Fibroblast of lung (primary cell): ENCODE measurements at regions not wholly inside any gene's neighbourhood (a gene's known extent, or its start where the extent isn't known, plus 50 kb on each side); places are given as distances from the start of the nearest gene placed in this dataset.

ENCODE experiments used
- DNase-seq, 2 donors: peaks; one replicate each; pipeline versions ENCODE4 v3.0.0 to v3.0.0-alpha.2; 2010; ENCODE audit warnings: low read depth in 2 of 2
- H2AFZ ChIP-seq: 2 replicates; pipeline ENCODE4 v1.5.1; 2012; ENCODE audit warnings: low read length, control low read depth, inconsistent platforms
- H3K27ac ChIP-seq: 2 replicates; pipeline ENCODE4 v1.5.1; 2011; ENCODE audit warnings: low read length, control low read depth; ENCODE audit not compliant: insufficient read depth
- H3K27me3 ChIP-seq: 2 replicates; pipeline ENCODE4 v1.5.1; 2011; ENCODE audit warnings: mild to moderate bottlenecking, low read length; ENCODE audit not compliant: control insufficient read depth, insufficient read depth
- H3K36me3 ChIP-seq: 2 replicates; pipeline ENCODE4 v1.5.1; 2011; ENCODE audit warnings: low read length; ENCODE audit not compliant: control insufficient read depth, insufficient read depth
- H3K4me1 ChIP-seq: 2 replicates; pipeline ENCODE4 v1.5.1; 2011; ENCODE audit warnings: low read length; ENCODE audit not compliant: control insufficient read depth, insufficient read depth; ENCODE audit errors: extremely low read depth
- H3K4me2 ChIP-seq: 2 replicates; pipeline ENCODE4 v1.5.1; 2011; ENCODE audit warnings: low read length, control low read depth; ENCODE audit not compliant: insufficient read depth; ENCODE audit errors: extremely low read depth
- H3K4me3 ChIP-seq, 4 experiments: fragments of 200-600 bp in 1 of 4; sonication (generic) in 1 of 4; replicated peaks in 1 of 4; 2 replicates each; pipeline ENCODE4 v1.5.1; 2011 to 2016; ENCODE audit warnings: low read length in 4 of 4, low read depth in 3 of 4, mild to moderate bottlenecking in 3 of 4, control low read depth in 2 of 4, inconsistent platforms in 1 of 4, mixed read lengths in 1 of 4; ENCODE audit not compliant: insufficient read depth in 1 of 4; ENCODE audit errors: control extremely low read depth in 1 of 4
- H3K79me2 ChIP-seq: 2 replicates; pipeline ENCODE4 v1.5.1; 2012; ENCODE audit warnings: mild to moderate bottlenecking, low read length, inconsistent platforms; ENCODE audit not compliant: control insufficient read depth, insufficient read depth
- H3K9ac ChIP-seq: 2 replicates; pipeline ENCODE4 v1.5.1; 2011; ENCODE audit warnings: mild to moderate bottlenecking, low read length, control low read depth; ENCODE audit not compliant: insufficient read depth
- H3K9me3 ChIP-seq: 2 replicates; pipeline ENCODE4 v1.5.1; 2012; ENCODE audit warnings: low read depth, low read length; ENCODE audit not compliant: control insufficient read depth, insufficient read depth
- H4K20me1 ChIP-seq: 2 replicates; pipeline ENCODE4 v1.5.1; 2011; ENCODE audit warnings: low read length; ENCODE audit not compliant: control insufficient read depth, insufficient read depth; ENCODE audit errors: extremely low read depth
- EZH2 ChIP-seq: IDR thresholded peaks from 2 replicates; pipeline ENCODE4 v1.5.1; 2012; ENCODE audit warnings: low read length, control low read depth, mild to moderate bottlenecking; ENCODE audit errors: missing control alignments
- TF ChIP-seq, protein P1 (sequence below), 2 donors: IDR thresholded peaks in 1 of 2; conservative IDR thresholded peaks in 1 of 2; 1 replicate in 1 of 2; 2 replicates in 1 of 2; pipeline ENCODE4 v1.5.1; 2011 to 2012; ENCODE audit warnings: low read length in 2 of 2, control low read depth in 1 of 2, inconsistent platforms in 1 of 2, low read depth in 1 of 2, mild to moderate bottlenecking in 1 of 2

DNA sequence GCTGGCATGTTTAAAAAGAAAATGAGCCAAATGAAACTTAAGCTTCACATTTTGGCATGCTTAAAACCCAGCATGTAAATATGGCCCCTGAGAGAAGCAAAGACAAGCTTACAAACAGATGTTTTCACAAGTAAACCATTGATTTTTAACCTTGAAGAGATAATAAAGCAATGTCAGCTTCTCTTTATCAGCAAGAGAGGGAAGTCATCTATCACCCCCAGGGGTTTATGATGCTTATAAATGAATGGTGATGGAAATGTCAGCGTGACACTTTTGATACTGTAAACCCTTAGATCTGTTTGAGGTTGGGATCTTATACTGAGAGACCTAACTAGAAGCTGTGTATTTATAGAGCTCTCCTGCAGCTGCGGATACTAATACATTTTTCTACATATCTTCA, 471.3 kb downstream of the PLA2G4A start:
- no peak overlapping the region for H3K27ac ChIP-seq

DNA sequence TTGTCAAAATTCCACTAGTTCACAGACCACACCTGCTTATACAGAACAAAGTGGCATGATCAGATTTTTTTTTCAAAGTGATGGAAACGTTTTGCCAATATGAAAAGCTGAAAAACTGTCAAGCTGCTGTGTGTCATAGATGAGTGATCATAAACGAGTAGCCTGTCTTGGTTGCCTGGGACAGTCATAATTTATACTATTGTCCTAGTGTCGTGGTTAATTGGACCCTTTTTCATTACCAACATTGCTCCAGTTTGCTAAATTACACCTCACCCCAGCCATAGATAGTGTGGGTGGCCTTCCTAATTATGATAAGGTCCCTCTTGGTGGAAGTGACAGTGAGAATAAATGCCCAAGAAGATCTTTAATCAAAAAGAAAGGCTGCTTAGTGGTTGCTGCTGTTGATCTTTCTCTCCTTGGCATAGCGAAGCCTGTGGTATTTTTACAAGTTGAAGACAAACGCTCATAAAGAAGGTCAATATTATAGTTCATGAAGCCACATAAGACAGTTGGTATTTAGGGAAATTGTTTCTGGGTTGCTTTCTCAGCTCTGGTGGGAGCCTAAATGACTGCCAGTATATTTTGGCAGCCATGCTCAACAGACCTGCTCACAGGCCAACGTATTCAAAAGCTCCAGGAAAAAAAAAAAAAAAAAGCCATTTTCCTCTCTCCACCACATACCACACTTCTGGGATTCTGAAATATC, 478.1 kb downstream of the PLA2G4A start:
- Histone ChIP-seq H3K9ac (no peak overlapping the region), H3K9me3 (no peaks in the 10 kb centered on the region), H3K27me3 (no peaks in the 10 kb centered on the region), H3K27ac (no peak overlapping the region), H3K4me2 (no peak overlapping the region), H3K79me2 (no peaks in the 10 kb centered on the region), H2AFZ (no peak overlapping the region), H4K20me1 (no peaks in the 10 kb centered on the region), H3K4me1 (no peaks in the 10 kb centered on the region), H3K4me3 (no peak overlapping the region), H3K36me3 (no peaks in the 10 kb centered on the region)
- DNase-seq, result peak in 1 of 2 donors; percentile 27
- TF ChIP-seq EZH2, result no peak
- TF ChIP-seq, protein P1, sequence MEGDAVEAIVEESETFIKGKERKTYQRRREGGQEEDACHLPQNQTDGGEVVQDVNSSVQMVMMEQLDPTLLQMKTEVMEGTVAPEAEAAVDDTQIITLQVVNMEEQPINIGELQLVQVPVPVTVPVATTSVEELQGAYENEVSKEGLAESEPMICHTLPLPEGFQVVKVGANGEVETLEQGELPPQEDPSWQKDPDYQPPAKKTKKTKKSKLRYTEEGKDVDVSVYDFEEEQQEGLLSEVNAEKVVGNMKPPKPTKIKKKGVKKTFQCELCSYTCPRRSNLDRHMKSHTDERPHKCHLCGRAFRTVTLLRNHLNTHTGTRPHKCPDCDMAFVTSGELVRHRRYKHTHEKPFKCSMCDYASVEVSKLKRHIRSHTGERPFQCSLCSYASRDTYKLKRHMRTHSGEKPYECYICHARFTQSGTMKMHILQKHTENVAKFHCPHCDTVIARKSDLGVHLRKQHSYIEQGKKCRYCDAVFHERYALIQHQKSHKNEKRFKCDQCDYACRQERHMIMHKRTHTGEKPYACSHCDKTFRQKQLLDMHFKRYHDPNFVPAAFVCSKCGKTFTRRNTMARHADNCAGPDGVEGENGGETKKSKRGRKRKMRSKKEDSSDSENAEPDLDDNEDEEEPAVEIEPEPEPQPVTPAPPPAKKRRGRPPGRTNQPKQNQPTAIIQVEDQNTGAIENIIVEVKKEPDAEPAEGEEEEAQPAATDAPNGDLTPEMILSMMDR (conservative IDR thresholded peaks at IDR 0.05 in 1 of 2, IDR thresholded peaks at IDR 0.05 in 1 of 2; ENCODE audit: low read depth in 1 of 2, low read length in 2 of 2), result no peak

More for the DNA sequence above, 471.3 kb downstream of the PLA2G4A start:
- Histone ChIP-seq H3K27me3 (no peaks in the 10 kb centered on the region), H3K79me2 (no peaks in the 10 kb centered on the region), H2AFZ (no peak overlapping the region), H3K4me1 (no peaks in the 10 kb centered on the region), H3K9me3 (no peaks in the 10 kb centered on the region), H3K4me3 (no peak overlapping the region), H3K9ac (no peak overlapping the region), H4K20me1 (no peaks in the 10 kb centered on the region), H3K4me2 (no peak overlapping the region), H3K36me3 (no peaks in the 10 kb centered on the region)
- TF ChIP-seq EZH2, result no peak
- TF ChIP-seq, protein P1 (conservative IDR thresholded peaks at IDR 0.05 in 1 of 2, IDR thresholded peaks at IDR 0.05 in 1 of 2; ENCODE audit: low read depth in 1 of 2, low read length in 2 of 2), result no peak
- DNase-seq, result no peak

DNA sequence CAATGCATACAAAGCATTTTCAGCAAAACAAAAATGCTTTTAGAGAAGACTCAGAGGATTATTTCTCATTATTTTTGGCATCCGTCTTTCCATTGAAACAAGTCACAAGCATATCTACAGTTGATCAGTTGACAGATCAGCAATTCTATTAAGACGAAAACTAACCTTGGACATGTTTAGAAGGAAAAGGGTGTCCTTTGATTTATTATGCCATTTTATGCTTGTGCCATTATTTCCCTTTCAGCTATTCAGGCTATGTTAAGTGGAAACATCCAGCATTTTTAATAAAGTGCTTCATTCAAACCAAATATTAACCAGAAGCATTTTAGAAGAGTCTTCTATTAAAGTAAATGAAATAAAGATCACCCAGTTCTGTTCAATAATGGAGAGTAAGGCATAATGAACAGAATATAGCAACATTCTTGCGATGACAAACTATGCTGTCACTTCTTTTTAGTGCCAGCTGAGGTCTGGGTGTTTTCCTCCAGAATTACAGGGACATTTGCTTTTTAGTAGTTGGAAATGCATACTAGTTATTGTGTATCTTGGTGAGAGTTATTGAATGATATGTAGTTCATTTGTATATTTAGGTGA, 481.4 kb downstream of the PLA2G4A start:
- no peaks in the 10 kb centered on the region for H4K20me1 ChIP-seq
- H3K4me3 ChIP-seq, result no peak overlapping the region
- no peak overlapping the region for H3K4me2 ChIP-seq
- no peak overlapping the region for H2AFZ ChIP-seq
- no peaks in the 10 kb centered on the region for H3K27me3 ChIP-seq
- H3K36me3 ChIP-seq, result no peaks in the 10 kb centered on the region
- TF ChIP-seq EZH2, result no peak
- TF ChIP-seq, protein P1 (conservative IDR thresholded peaks at IDR 0.05 in 1 of 2, IDR thresholded peaks at IDR 0.05 in 1 of 2; ENCODE audit: low read depth in 1 of 2, low read length in 2 of 2), result no peak
- H3K27ac ChIP-seq, result no peak overlapping the region
- no peak overlapping the region for H3K9ac ChIP-seq
- H3K4me1 ChIP-seq, result no peaks in the 10 kb centered on the region
- H3K9me3 ChIP-seq, result no peaks in the 10 kb centered on the region
- H3K79me2 ChIP-seq, result no peaks in the 10 kb centered on the region
- DNase-seq, result no peak
